KMS-11 (cell line): ENCODE measurements at regions not wholly inside any gene's neighbourhood (a gene's known extent, or its start where the extent isn't known, plus 50 kb on each side); places are given as distances from the start of the nearest gene placed in this dataset.

ENCODE experiments used
- H2AFZ ChIP-seq: fragments of 200-600 bp; sonication (generic); 2 replicates; pipeline ENCODE4 v1.6.1; 2016; ENCODE audit warnings: antibody characterized with exemption, mixed run types, low read depth
- H3K27ac ChIP-seq: fragments of 200-600 bp; sonication (generic); 2 replicates; pipeline ENCODE4 v1.6.1; 2016; ENCODE audit warnings: mild to moderate bottlenecking, mixed run types
- H3K27me3 ChIP-seq: fragments of 200-600 bp; sonication (generic); 2 replicates; pipeline ENCODE4 v1.6.1; 2017; ENCODE audit warnings: mild to moderate bottlenecking, low read depth, mixed run types, moderate library complexity; ENCODE audit not compliant: insufficient read depth
- H3K36me3 ChIP-seq: fragments of 200-600 bp; sonication (generic); 2 replicates; pipeline ENCODE4 v1.6.1; 2017; ENCODE audit warnings: mild to moderate bottlenecking, mixed run types; ENCODE audit not compliant: insufficient read depth
- H3K4me1 ChIP-seq: fragments of 200-600 bp; sonication (generic); 2 replicates; pipeline ENCODE4 v1.6.1; 2016; ENCODE audit warnings: mild to moderate bottlenecking, low read depth, mixed run types; ENCODE audit not compliant: poor library complexity, severe bottlenecking
- H3K4me2 ChIP-seq: fragments of 200-600 bp; sonication (generic); 2 replicates; pipeline ENCODE4 v1.7.0; 2016; ENCODE audit warnings: mild to moderate bottlenecking, mixed run types
- H3K4me3 ChIP-seq: fragments of 200-600 bp; sonication (generic); IDR thresholded peaks from 2 replicates; pipeline ENCODE4 v1.6.1; 2017; ENCODE audit warnings: low read depth, low read length, mixed read lengths; ENCODE audit not compliant: insufficient read depth
- H3K79me2 ChIP-seq: fragments of 200-600 bp; sonication (generic); 2 replicates; pipeline ENCODE4 v1.6.1; 2016; ENCODE audit warnings: low read depth, mixed run types; ENCODE audit not compliant: insufficient read depth
- H3K9ac ChIP-seq: fragments of 200-600 bp; sonication (generic); 2 replicates; pipeline ENCODE4 v1.6.1; 2016; ENCODE audit warnings: mild to moderate bottlenecking, mixed run types
- H4K20me1 ChIP-seq: fragments of 200-600 bp; sonication (generic); 2 replicates; pipeline ENCODE4 v1.6.1; 2016; ENCODE audit warnings: mild to moderate bottlenecking, mixed run types; ENCODE audit not compliant: insufficient read depth
- CTCF ChIP-seq: fragments of 200-600 bp; sonication (generic); conservative IDR thresholded peaks from 2 replicates; pipeline ENCODE4 v1.6.1; 2017; ENCODE audit warnings: low read depth, mild to moderate bottlenecking, antibody characterized with exemption, low read length, moderate library complexity, mixed read lengths

- Histone ChIP-seq H3K4me1 (no peaks in the 10 kb centered on the region), H3K27me3 (no peaks in the 10 kb centered on the region), H3K79me2 (no peaks in the 10 kb centered on the region), H3K4me3 (no peak overlapping the region), H2AFZ (no peak overlapping the region), H4K20me1 (no peaks in the 10 kb centered on the region), H3K36me3 (no peaks in the 10 kb centered on the region), H3K4me2 (no peak overlapping the region), H3K9ac (no peak overlapping the region), H3K27ac (no peak overlapping the region)
- no peak for TF ChIP-seq CTCF
Measured at GRCh38 chr18:26756556-26756955, 109.0 kb downstream of the AQP4 start.

- no peak overlapping the region for H3K27ac ChIP-seq
- H3K9ac ChIP-seq: no peak overlapping the region
- H3K27me3 ChIP-seq: no peaks in the 10 kb centered on the region
- H3K36me3 ChIP-seq: no peaks in the 10 kb centered on the region
- no peaks in the 10 kb centered on the region for H3K4me1 ChIP-seq
- no peak overlapping the region for H3K4me2 ChIP-seq
- H4K20me1 ChIP-seq: no peaks in the 10 kb centered on the region
- H3K79me2 ChIP-seq: no peaks in the 10 kb centered on the region
- no peak for TF ChIP-seq CTCF
- no peak overlapping the region for H2AFZ ChIP-seq
- H3K4me3 ChIP-seq: no peak overlapping the region
Measured at GRCh38 chr18:26746826-26747475, 118.6 kb downstream of the AQP4 start.

- no peak overlapping the region for H2AFZ ChIP-seq
- no peak overlapping the region for H3K9ac ChIP-seq
- no peak overlapping the region for H3K4me3 ChIP-seq
- H4K20me1 ChIP-seq: no peaks in the 10 kb centered on the region
- no peaks in the 10 kb centered on the region for H3K4me1 ChIP-seq
- no peaks in the 10 kb centered on the region for H3K27me3 ChIP-seq
- no peak overlapping the region for H3K27ac ChIP-seq
- TF ChIP-seq CTCF: no peak
- H3K79me2 ChIP-seq: no peaks in the 10 kb centered on the region
- H3K4me2 ChIP-seq: no peak overlapping the region
- no peaks in the 10 kb centered on the region for H3K36me3 ChIP-seq
Measured at GRCh38 chr18:26746398-26746797, 119.1 kb downstream of the AQP4 start.

- no peaks in the 10 kb centered on the region for H3K79me2 ChIP-seq
- no peak overlapping the region for H2AFZ ChIP-seq
- no peak overlapping the region for H3K4me2 ChIP-seq
- no peak overlapping the region for H3K9ac ChIP-seq
- H3K36me3 ChIP-seq: no peaks in the 10 kb centered on the region
- no peaks in the 10 kb centered on the region for H3K4me1 ChIP-seq
- no peak overlapping the region for H3K27ac ChIP-seq
- H3K4me3 ChIP-seq: no peak overlapping the region
- no peaks in the 10 kb centered on the region for H3K27me3 ChIP-seq
- TF ChIP-seq CTCF: no peak
- no peaks in the 10 kb centered on the region for H4K20me1 ChIP-seq
Measured at GRCh38 chr18:26745288-26746181, 120.0 kb downstream of the AQP4 start.
